Body of pancreas (tissue), 4 donors: ENCODE measurements at regions not wholly inside any gene's neighbourhood (a gene's known extent, or its start where the extent isn't known, plus 50 kb on each side); places are given as distances from the start of the nearest gene placed in this dataset.

Experiments used
- CTCF ChIP-seq, 7 experiments: fragments of 450-650 bp in 4 of 7; fragments of 200-600 bp in 3 of 7; sonication (generic) in 3 of 7; IDR thresholded peaks; one replicate each; pipeline ENCODE4 v1.5.1; 2016 to 2019; ENCODE audit warnings: antibody characterized with exemption in 7 of 7
- POLR2A ChIP-seq, 3 donors: fragments of 450-650 bp; IDR thresholded peaks; one replicate each; pipeline ENCODE4 v1.6.1; 2016; ENCODE audit warnings: antibody characterized with exemption in 3 of 3, mild to moderate bottlenecking in 2 of 3

- no peak for TF ChIP-seq CTCF (IDR thresholded peaks at IDR 0.05)
- no peak for TF ChIP-seq POLR2A (IDR thresholded peaks at IDR 0.05)
These were observed 302.1 kb downstream of the MDFIC start for GRCh38 chr7:115223959-115224358.
